ENCODE measurements at regions not wholly inside any gene's neighbourhood (a gene's known extent, or its start where the extent isn't known, plus 50 kb on each side); places are given as distances from the start of the nearest gene placed in this dataset.

DNA sequence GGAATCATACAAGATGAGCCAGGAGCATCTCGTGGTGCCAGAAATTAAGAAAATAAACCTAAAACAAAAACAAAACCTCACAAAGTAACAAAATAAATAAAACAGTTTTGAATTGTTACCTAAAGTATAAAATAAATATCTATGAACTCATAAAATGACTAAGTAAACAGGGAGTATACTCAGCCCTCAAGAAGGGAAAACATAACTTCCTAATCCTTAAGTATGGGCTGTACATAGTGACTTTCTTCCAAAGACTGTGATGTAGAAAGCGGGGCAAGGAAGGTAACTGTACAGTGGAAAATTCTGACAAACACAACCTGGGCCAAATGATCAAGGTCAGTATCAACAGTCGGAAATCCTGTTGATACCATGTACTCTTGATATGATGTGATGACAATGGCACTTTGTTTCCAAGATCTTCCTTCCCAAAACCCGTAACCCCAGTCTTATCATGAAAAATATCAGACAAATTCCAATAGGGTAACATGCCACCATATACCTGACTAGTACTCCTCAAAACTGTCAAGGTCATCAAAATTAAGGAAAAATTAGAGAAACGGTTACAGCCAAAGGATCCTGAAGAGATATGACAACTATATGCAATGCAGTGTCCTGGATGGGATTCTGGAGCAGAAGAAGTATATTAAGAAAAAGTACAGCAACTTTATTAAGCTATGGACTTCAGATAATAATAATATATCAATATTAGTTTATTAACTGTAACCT, 76.0 kb upstream of the XIRP2 start:
- TF ChIP-seq, protein P1, sequence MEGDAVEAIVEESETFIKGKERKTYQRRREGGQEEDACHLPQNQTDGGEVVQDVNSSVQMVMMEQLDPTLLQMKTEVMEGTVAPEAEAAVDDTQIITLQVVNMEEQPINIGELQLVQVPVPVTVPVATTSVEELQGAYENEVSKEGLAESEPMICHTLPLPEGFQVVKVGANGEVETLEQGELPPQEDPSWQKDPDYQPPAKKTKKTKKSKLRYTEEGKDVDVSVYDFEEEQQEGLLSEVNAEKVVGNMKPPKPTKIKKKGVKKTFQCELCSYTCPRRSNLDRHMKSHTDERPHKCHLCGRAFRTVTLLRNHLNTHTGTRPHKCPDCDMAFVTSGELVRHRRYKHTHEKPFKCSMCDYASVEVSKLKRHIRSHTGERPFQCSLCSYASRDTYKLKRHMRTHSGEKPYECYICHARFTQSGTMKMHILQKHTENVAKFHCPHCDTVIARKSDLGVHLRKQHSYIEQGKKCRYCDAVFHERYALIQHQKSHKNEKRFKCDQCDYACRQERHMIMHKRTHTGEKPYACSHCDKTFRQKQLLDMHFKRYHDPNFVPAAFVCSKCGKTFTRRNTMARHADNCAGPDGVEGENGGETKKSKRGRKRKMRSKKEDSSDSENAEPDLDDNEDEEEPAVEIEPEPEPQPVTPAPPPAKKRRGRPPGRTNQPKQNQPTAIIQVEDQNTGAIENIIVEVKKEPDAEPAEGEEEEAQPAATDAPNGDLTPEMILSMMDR (optimal IDR thresholded peaks at IDR 0.05 in 1 of 3, IDR thresholded peaks at IDR 0.05 in 1 of 3, conservative IDR thresholded peaks at IDR 0.05 in 1 of 3; ENCODE audit: extremely low read depth in 1 of 3, insufficient read depth in 2 of 3, low read length in 3 of 3) = no peak
- no peak for TF ChIP-seq EZH2 (IDR thresholded peaks at IDR 0.05; ENCODE audit: low read length)
